ENCODE measurements at regions not wholly inside any gene's neighbourhood (a gene's known extent, or its start where the extent isn't known, plus 50 kb on each side); places are given as distances from the start of the nearest gene placed in this dataset.
"Not testable (repeated sequence)": the region's sequence is repeated elsewhere in the genome, so short reads cannot be mapped to it uniquely, and the experiment has no call there.

DNA sequence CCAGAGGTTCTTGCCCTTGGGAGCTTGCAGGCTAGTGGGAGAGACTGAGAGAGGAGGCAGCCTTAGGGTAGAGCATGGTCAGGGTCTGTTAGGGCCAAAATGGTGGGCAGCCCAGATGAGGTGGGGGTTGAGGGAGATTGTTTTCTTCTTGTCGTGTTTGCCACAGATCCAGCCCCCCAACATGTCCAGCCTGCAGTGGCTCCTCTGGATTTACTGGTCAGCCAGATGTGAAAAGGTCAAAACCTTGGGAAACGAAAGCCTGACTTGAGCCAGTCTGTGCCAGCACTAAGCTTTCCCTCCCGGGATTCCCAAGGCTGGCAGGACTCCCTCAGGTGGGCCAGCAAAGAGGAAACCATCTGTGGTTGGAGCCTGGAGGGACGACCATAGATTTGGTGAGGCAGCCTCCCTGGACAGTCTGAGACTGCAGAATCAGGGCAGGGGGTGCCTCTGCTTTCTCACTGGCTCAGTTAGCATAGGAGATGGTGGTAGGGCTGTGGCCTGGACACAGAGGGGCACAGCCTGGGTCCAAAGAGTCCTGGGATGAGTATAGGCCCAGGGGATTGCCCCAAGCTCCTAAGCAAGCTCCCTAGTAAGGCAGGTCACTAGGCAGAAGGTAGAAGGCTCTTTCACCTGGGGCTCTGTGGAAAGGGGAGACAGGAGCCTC, 51.2 kb upstream of the PRR23C start:
- no peak for DNase-seq

DNA sequence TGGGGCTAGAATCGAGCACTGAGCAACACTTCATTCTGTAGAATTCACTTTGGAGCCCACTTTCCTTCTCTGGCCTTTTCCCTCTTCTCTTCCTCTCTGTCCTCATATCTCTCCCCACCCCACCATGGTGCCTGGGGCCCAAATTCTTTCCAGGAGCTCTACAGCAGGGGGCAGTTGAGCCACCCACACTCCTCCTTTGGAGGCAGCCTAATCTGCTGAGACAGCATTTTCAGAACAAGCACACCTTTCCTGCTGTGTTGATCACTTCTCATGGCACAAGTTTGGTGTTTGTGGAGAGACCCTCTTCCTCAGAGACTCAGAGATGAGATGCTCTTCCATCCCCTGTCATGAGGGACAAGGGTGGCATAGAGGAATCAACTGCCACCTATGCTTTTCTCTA, 52.0 kb upstream of the PRR23C start:
- no peak for DNase-seq

DNA sequence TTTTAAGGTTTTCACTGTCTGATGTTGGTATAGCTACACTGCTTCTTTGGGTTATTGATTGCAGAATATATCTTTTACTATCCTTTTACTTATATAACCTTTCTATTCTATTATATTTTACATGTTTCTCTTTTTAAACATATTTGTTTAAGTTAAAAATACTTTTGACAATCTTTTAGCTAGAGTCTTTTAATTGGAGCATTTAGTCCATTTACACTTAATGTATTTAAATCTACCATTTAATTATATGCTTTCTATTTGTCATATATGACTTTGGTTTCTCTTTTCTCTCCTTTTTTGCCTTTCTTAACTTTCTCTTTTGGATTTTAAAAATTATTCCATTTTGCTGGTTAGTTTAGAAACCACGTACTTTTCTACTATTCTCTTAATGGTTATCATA, 53.7 kb upstream of the PRR23C start:
- no peak for DNase-seq

DNA sequence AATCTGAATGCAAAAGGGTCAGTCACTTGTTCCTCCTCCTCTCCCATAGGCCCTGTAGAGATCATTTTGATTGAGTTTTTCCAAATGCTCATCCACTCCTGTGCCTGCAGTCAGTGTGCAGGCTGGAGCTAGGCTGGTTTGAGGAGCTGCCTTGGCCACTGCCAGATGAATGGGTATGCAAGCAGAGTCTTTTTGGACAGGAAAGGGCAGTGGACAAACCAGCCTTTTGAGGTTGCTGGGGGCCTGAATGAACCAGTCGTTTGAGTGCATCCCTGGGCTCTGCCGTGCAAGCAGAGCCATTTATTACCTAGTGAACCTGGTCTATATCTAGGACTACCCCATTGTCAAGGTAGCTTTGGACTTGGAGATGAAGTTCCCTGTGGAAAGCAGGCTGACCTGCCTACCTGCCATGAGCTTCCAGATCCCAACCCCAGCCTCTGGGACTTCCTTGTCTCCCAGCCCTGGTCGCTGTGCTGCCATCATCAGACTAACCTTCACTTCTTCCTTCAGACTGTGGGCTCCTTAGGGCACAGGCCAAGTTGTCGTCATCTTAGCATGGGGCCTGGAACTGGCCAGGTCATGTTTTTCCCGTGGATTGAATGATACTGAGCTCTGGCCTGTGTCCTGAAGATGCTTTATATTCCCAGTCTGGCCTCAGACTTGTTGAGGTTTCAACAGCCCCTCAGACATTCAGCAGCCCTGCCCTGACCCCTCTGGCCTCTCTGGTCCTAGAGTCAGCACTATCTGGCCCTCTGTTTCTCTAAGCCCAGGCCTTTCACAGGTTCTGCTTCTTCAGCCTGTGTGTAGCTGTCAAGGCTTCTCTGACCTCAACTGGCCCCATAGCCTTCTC, 55.5 kb upstream of the PRR23C start:
- DNase-seq = no peak

DNA sequence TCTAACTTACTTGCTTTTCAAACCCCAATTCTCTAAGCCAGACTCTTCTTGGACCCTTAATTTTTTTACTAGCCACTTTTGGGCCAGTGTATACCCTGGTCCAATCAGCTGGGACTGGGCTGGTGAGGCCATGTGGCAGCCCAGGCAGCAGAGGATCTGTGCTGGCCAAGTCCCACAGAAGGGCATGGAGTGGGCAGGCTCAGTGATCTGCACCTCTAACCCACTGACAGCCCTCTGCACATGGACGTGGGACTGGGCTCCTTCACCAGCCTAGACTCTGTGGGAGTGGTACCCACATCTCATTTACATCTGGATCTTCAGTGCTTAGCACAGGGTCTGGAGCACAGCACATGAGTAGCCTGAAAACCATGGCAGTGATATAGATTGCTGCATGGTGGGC, 56.1 kb upstream of the PRR23C start:
- DNase-seq = no peak

DNA sequence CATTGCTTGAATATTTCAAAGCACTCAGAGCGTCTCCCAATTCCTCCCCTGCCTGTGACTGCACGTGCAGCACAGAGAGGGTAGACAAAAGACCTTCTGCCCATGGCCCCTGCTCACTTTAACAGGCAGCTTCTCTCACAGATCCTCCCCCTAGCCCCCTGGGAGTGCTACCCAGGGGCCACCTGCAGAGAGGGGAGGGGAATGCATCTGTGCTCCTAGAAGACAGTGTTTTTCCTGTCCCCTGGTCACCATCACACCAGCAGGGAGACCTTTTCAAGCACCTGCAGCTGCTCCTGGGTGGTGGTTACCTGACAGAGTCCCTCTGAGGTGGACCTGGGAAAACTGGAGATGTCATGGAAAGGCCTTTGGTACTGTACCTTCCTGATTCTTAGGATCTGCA, 56.7 kb upstream of the PRR23C start:
- no peak for DNase-seq

DNA sequence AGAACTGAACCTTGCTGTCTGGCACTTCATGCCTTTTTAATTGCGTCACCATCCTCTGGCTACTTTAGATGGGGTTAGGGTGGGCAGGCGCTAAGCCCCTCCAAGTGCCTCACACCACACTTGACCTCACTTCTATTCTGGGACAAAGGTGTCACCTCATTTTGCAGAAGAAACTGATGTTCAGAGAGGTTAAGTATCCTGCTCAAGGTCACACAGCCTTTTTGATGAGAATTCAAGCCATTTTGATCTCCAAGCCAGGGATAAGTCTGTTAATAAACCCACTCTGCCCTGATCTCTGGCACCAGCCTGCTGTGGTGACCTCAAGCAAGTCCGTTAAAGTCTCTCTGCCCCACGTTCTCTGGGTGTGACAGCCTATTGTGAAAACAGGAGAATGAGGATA, 58.8 kb upstream of the PRR23C start:
- no peak for DNase-seq

DNA sequence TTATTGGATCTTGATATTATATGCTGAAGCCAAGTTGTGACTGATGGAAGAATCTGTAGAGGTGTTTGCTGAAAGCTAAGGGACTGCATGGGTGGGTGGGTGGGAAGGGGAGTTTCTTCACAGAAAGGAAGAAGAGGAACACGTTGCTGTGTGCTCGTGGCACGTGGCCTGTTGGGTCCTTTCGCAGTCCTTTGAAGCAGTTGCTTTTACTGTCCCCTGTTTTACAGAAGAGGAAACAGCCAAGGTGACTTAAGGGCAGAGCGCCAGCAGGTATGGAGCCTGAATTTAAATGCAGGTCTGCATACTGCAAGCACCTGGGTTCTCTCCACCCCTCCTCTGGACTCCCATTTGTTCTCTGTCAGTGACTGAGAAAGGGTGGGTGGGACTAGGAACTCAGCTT, 59.4 kb upstream of the PRR23C start:
- no peak for DNase-seq

DNA sequence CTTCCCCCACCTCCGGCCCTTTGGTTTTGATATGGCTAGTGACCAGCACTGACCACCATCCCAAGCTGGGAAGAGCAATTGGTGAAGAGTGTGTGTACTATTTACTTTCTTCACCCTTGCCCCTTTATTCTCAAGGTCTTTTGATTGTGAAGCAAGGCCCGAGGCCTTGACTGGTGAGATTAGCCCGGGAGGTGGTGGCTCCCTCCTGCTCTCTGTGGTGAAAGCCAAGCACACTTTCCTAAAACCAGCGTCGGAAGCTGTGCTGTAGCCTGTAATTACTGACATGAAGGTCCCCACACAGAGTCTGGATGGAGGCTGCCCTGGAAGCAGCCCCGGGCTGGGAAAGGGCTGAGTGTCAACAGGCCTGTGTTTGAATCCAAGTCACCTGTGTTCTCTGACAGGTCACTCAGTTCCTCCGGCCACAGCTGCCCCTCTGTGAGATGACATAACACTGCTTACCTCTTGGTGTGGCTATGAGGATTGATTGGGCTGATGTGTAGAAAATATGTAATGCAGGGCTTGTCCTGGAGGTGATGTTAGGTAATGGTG, 60.5 kb upstream of the PRR23C start:
- no peak for DNase-seq

DNA sequence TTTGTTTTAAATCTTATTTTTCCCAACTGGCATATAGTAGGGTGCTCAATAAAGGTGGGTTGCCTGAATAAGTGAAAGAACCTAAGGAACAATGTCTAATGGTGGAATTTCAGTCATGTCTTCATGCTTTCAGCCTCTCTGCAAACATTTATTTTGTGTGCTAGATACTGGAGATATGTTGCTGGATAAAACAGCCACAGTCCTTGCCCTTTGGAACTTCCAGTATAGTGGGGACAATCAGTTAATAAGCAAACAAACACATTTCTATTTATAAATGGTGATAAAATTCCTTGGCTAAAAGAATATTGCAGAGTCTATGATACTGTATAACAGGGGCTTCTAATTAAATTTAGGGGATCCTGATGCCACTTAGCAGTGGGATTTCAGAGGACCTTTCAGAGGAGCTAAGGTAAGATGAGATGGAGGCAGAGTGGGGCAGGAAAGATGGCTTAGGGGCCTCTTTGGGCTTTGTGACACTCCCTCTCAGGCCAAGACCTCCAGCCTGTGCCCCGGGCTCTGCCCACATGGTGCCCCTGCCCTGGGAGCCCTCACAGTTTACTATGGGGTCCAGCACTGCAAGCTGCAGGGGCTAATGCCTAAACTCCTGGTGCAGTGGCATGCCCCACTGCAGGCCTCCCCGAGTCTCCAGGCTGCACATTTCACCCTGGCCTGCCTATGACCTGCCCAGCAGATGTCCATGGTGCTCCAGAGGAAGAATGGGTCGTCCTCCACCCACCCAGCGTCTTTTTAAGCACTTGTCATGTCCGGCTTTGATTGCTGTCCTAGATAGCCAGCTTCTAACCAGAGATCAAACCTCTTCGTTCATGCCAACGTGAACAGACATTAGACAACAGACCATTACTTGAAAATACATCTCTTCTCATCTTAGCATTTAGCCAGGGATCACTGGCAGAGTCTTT, 61.6 kb upstream of the PRR23C start:
- no peak for DNase-seq

DNA sequence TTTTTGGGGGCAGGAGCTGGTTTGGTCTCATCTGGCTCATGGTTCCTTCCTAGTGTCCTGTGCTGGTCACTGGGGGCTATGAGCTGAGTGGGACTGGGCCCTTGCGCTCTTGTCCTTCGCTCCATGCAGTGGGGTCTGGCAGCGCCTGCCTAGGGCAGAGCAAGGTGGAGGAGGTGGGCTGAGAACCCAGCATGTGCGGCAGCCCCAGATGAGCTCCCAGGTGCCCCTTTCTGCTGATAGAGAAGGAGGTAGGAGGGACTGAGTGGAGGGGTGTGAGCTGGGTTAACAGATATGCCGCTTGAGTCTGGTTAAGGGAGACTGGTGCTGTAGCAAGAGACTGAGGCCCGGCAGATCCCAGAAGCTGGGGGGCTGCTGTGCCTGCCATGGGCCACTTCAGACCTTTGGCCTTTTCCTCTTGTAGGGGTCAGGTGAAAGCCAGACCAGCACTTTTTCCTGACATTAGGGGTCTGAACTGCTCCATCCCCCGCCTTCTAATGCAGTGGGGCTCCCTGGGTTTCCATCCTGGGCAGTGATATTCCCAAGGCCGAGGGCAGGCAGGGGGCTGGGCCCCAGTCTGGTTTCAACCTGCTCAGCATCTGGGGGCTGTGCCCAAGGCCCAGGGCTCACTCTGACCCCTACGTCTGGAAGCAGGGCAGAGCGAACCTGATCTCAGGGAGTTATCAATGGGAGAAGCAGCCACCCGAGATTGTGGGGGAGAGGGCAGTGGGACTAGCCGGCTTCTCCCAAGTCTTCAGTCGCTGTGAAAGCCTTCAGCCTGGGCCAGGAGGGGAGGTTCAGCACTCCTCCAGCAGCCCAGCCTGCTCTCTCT, 62.9 kb upstream of the PRR23C start:
- DNase-seq = no peak

DNA sequence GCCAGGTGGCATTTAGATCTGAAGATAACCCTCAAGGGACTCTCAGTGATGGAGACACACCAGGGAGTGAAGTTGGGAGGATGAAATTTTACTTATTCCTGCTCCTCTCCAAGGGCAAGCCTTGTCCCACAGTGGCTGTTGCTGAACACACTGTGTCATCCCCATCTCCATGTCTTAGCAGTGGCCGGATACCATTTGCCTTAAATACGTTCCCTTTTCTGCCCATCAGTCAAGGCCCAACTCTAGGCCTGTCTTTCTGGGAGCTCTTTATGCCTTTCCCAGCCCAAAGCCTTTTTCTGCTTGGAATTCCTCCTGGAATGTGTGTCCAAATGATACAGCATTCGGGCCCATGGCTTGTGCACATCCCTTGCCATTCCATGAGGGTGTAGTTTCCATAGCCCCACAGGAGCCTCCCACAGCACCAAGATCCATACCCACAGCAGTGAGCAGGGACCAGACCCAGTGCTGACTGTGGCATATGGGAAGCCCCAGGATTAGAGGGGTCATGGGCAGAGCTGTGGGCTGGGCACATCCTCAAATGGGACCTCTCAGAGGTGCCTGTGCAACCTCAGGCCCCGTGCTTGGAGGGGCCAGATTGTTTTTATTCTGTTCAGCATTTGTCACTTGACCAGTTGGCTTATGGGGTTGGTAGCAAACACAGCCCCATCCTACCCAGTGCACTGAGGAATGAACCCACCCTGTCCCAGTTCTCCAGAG, 63.7 kb upstream of the PRR23C start:
- no peak for DNase-seq

DNA sequence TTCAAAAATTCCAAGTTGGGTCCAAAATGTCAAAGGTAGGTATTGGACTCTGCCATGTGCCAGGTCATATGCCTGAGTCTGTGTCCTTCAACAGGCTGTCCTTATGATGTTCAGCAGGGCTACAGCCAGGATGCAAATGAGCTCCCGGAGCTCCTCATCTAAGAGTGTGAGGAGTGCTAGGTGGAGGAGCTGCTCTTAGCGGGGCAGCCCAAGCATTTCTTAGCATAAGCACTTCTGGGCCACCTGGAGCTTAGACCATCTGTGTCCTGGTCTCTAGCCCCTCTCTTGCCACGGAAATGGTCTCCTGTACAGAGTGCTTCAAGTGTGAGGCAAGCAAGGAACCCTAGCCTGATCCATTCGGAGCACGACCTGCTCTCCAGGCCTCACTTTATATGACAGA, 64.6 kb upstream of the PRR23C start:
- no peak for DNase-seq

DNA sequence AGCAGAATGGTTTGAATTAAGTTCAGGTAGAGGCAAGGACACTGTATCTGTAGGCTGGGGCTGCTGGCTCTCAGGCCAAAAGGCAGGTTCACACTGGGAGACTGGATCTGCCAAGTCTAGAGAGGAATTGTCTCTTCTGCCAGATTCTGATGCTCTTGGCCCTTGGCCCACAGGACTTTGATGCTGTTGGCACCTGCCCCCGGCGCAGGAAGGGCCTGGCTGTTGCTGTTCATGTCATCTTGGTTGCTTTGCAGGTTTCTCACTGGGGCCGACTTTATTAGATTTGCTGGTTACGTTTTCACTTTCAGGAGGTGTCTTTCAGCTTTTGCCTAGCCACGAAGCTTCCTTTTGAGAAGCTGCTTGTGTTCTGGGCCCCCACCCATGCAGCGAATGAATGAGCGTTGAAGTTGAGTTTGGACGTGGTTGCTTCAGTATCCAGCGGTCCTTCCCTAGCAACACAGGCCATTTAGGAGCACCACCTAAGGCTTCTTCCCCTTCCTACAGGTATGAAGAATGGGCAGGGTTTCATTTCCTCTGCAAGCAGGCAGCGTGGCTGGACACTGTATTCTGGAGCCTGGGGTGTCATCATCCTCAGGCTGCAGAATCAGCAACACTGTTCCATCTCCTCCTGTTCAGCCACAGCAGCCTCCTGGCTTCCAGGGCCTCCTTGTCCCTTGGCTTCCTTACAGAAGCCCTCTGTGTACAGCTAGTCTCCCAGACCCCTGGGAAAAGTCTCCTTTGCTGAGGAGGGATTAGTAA, 65.6 kb upstream of the PRR23C start:
- no peak for DNase-seq

DNA sequence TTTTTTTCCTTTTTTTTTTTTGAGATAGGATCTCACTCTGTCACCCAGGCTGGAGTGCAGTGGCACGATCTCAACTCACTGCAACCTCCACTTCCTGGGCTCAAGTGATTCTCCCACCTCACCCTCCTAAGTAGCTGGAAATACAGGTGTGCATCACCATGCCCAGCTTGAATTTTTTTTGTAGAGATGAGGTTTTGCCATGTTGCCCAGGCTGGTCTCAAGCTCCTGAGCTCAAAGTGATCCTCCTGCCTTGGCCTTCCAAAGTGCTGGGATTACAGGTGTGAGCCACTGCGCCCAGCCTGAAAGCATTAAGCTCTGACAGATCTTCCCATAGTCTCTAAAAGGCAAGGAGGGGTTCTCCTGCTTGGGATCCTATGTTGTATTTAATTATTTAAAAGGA, 66.2 kb upstream of the PRR23C start:
- not testable (repeated sequence) for DNase-seq

DNA sequence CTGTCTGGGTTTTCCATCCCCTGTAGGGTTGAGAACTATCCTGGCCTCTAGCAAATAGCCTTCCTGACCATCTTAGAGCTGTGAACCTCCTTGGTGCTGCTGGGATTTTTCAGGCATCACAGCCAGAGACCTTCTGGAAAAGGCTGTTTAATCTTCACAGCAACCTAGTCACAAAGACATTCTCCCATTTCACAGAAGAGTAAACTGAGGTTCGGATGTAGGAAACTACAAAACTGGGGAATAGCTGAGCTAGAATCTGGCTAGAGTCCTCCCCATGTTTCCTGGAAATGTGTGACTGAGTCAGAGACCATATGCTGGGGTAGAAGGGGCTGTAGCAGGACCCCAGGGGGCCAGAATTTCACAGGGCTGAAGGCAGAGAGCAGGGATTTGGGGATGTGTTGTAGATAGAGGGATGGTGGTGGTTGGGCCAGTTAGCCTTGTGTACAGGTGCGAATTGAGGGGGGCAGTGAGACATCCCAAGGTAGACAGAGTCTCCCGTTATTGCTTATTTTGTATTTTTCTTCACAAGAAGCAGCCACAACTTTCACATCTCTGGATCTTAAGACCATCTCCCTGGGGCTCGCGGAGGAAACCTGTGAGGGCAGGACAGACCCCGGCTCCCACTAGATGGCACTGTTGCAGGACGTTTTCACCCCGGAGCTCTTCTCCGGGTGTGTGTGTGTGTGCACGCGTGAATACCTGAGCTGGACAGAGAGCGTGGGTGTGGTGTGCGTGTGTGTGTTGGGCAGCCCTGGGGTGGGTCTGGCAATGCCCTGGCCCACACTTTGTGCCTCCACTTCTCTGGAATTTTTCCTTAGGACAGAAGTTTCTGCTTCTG, 66.9 kb upstream of the PRR23C start:
- DNase-seq = peak; percentile 10

DNA sequence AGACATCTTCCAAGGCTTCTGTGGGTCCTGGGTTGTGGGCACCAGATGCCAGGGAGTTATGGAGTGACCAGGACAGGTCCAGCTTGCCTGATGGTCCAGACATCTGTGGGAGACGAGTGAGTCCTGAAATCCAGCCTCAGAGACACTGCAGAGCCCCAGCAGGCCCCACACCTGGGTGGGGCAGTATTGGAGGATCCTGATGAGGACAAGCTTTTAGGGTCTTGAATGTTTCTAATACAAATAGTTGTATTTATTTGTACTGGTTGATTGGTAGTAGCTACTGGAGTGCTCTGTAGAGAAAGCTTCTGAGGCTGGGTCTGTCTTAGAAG, 67.5 kb upstream of the PRR23C start:
- DNase-seq = no peak

DNA sequence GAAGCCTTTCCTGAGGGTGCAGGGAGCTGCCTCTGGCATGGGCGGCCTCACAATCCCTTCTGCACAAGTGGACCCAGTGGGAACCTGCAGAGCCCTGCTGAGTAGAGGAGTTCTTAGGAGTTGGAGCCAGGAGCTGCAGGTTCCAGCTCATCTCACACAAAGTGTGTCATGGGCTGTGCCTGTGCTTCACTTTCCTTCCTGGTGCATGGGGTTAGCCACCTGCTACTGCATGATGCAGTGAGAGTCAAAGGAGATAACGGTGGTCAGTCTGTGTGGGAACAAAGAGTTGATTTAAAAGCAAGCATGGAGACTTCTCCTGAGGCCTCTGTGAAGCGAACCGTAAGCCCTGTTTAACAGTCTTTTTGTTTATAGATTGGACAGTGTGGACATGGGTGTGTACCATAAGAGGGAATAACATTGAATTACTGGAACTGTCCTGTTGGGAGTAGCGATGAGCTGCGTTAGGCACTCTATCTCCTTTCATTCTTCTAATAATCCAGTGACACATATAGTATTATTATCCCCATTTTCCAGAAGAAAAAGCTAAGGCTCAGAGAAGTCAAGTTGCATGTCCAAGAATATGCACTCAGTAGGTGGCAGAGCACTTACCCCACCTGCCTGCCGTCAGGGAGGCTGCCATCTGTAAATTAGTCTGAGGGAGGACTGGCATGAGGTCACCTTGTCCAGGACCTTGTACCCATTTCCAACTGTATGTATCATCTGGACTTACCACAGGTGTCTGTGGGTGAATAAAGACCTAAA, 68.7 kb upstream of the PRR23C start:
- DNase-seq = no peak

DNA sequence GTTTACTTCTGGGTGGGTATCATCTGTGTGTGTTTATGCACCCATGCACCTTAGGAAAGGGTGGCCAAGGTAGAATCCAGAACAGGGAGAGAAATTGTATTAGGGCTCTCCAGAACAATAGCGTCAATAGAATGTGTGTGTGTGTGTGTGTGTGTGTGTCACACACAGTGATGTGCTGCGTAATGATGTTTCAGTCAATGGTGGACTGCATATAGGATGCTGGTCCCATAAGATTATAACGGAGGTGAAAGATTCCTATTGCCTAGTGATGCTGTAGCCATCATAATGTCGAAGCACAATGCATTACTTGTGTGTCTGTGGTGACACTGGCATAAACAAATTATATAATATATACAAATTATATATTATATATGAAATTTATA, 69.3 kb upstream of the PRR23C start:
- DNase-seq = no peak

All from activated effector memory CD4-positive, alpha-beta T cell treated with Interleukin-2 at 50 U/mL for 16 hours (primary cell).